Middle frontal gyrus (tissue), 1 donor: ENCODE measurements at regions not wholly inside any gene's neighbourhood (a gene's known extent, or its start where the extent isn't known, plus 50 kb on each side); places are given as distances from the start of the nearest gene placed in this dataset.
"Not testable (repeated sequence)": the region's sequence is repeated elsewhere in the genome, so short reads cannot be mapped to it uniquely, and the experiment has no call there.

Experiments
- DNase-seq: peaks from one replicate; pipeline ENCODE4 v3.0.0-alpha.2; 2015; ENCODE audit warnings: low spot score; ENCODE audit errors: extremely low spot score

- DNase-seq, result no peak
These were observed 438.5 kb downstream of the ACTL7B start for GRCh38 chr9:108417312-108417711.

GRCh38 chr9:108416324-108416723 lies 439.5 kb downstream of the ACTL7B start:
- DNase-seq, result no peak

GRCh38 chr9:108413809-108414208 lies 442.0 kb downstream of the ACTL7B start:
- DNase-seq, result no peak

- DNase-seq, result no peak
These were observed 443.0 kb downstream of the ACTL7B start for GRCh38 chr9:108412755-108413154.

- DNase-seq, result no peak
These were observed 444.2 kb downstream of the ACTL7B start for GRCh38 chr9:108411632-108412031.

GRCh38 chr9:108410161-108410560 lies 445.6 kb downstream of the ACTL7B start:
- no peak for DNase-seq

- DNase-seq, result no peak
These were observed 455.5 kb downstream of the ACTL7B start for GRCh38 chr9:108400297-108400696.

GRCh38 chr9:108399851-108400250 lies 455.9 kb downstream of the ACTL7B start:
- no peak for DNase-seq

- DNase-seq, result no peak
These were observed 458.5 kb downstream of the ACTL7B start for GRCh38 chr9:108397286-108397685.

- DNase-seq, result no peak
These were observed 459.2 kb downstream of the ACTL7B start for GRCh38 chr9:108396611-108397010.

GRCh38 chr9:108396193-108396592 lies 459.6 kb downstream of the ACTL7B start:
- DNase-seq, result no peak

GRCh38 chr9:108395421-108395820 lies 460.4 kb downstream of the ACTL7B start:
- no peak for DNase-seq

- no peak for DNase-seq
These were observed 461.1 kb downstream of the ACTL7B start for GRCh38 chr9:108394726-108395125.

GRCh38 chr9:108393481-108394001 lies 462.2 kb downstream of the ACTL7B start:
- not testable (repeated sequence) for DNase-seq

- no peak for DNase-seq
These were observed 462.9 kb downstream of the ACTL7B start for GRCh38 chr9:108392877-108393276.

- no peak for DNase-seq
These were observed 466.7 kb downstream of the ACTL7B start for GRCh38 chr9:108389056-108389455.

GRCh38 chr9:108386859-108387384 lies 468.9 kb downstream of the ACTL7B start:
- DNase-seq, result no peak

- DNase-seq, result no peak
These were observed 469.8 kb downstream of the ACTL7B start for GRCh38 chr9:108386032-108386431.

- no peak for DNase-seq
These were observed 472.0 kb downstream of the ACTL7B start for GRCh38 chr9:108383796-108384195.

- DNase-seq, result no peak
These were observed 473.5 kb downstream of the ACTL7B start for GRCh38 chr9:108382310-108382709.

GRCh38 chr9:108377881-108378280 lies 477.9 kb downstream of the ACTL7B start:
- DNase-seq, result no peak

- no peak for DNase-seq
These were observed 478.4 kb downstream of the ACTL7B start for GRCh38 chr9:108377382-108377781.

- no peak for DNase-seq
These were observed 479.6 kb downstream of the ACTL7B start for GRCh38 chr9:108376140-108376539.

- no peak for DNase-seq
These were observed 481.2 kb downstream of the ACTL7B start for GRCh38 chr9:108374626-108375025.
